ENCODE measurements at regions not wholly inside any gene's neighbourhood (a gene's known extent, or its start where the extent isn't known, plus 50 kb on each side); places are given as distances from the start of the nearest gene placed in this dataset.

DNA sequence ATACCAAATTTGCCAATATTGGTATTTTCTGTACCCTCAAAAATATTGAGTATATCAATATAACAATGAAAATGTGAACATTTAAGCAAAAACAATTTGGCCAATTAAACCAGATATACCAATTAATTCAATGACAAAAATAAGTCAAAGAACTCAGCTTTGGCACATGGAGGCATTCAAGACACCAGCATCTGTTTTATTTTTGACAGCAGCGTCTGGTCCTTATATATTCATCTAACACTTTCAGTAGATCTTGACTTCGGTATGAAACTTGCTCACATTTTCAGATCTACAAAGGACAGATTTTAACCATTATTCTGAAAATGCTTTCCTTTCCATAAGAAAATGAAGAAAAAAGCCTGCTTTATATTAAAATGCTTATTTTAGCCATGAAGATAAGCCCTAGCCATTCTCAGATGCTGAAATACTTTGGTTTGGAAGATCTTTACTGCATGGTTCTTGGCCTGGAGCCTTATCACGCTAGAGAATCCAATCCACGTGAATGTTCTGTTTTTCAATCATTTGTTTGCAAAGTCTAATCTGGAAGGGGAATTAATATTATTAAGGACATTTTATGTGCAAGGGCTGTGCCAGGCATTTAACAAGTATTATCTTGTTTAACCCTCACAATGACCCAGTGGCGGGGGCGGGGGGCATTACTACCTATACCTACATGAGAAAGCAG lies 132.2 kb downstream of the DLEU7 start:
- in situ Hi-C loops (cut with HindIII; ENCODE audit: low sequenced_read_pairs), result no loop called here
- no peak for DNase-seq (ENCODE audit: low read depth, low spot score)
- no peak for TF ChIP-seq CTCF (IDR thresholded peaks at IDR 0.05; ENCODE audit: low read depth, low read length)
- no peak overlapping the region for H3K4me3 ChIP-seq (ENCODE audit: low read depth, low read length)

GRCh38 chr13:50711996-50712395 lies 131.5 kb downstream of the DLEU7 start:
- TF ChIP-seq CTCF (IDR thresholded peaks at IDR 0.05; ENCODE audit: low read depth, low read length), result no peak
- in situ Hi-C loops (cut with HindIII; ENCODE audit: low sequenced_read_pairs), result no loop called here
- H3K4me3 ChIP-seq (ENCODE audit: low read depth, low read length), result no peak overlapping the region
- no peak for DNase-seq (ENCODE audit: low read depth, low spot score)

- DNase-seq (ENCODE audit: low read depth, low spot score), result no peak
- in situ Hi-C loops (cut with HindIII; ENCODE audit: low sequenced_read_pairs), result no loop called here
- TF ChIP-seq CTCF (IDR thresholded peaks at IDR 0.05; ENCODE audit: low read depth, low read length), result no peak
- H3K4me3 ChIP-seq (ENCODE audit: low read depth, low read length), result no peak overlapping the region
Measured at GRCh38 chr13:50712456-50712855, 131.0 kb downstream of the DLEU7 start.

- no peak for TF ChIP-seq CTCF (IDR thresholded peaks at IDR 0.05; ENCODE audit: low read depth, low read length)
- no peak overlapping the region for H3K4me3 ChIP-seq (ENCODE audit: low read depth, low read length)
Measured at GRCh38 chr13:50712881-50713280, 130.6 kb downstream of the DLEU7 start.

GRCh38 chr13:50713523-50714248 lies 129.8 kb downstream of the DLEU7 start:
- H3K4me3 ChIP-seq (ENCODE audit: low read depth, low read length), result no peak overlapping the region
- in situ Hi-C loops (cut with HindIII; ENCODE audit: low sequenced_read_pairs), result no loop called here
- no peak for TF ChIP-seq CTCF (IDR thresholded peaks at IDR 0.05; ENCODE audit: low read depth, low read length)
- peak; percentile 93 for DNase-seq (ENCODE audit: low read depth, low spot score)

More at GRCh38 chr13:50712881-50713280, 130.6 kb downstream of the DLEU7 start:
- no peak for DNase-seq (ENCODE audit: low read depth, low spot score)
- in situ Hi-C loops (cut with HindIII; ENCODE audit: low sequenced_read_pairs), result no loop called here

DNA sequence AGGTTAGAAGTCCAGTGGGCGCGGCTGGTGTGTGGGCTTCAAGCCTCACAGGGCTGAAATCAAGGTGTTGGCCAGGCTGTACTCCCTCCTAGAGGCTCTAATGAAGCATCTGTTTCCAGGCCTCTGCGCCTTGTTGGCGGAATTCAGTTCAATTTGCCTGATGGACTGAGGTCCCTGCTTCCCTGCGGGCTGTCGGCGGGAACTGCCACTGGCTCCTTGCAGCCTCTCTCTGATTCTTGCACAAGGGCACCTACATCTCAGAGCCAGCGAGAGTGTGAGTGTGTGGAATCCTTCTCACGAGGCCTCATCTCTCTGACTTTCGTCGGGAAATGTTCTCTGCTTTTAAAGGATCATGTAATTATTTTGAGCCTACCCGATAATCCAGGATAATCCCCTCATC lies 128.6 kb downstream of the DLEU7 start:
- no peak overlapping the region for H3K4me3 ChIP-seq (ENCODE audit: low read depth, low read length)
- no peak for DNase-seq (ENCODE audit: low read depth, low spot score)
- in situ Hi-C loops (cut with HindIII; ENCODE audit: low sequenced_read_pairs), result no loop called here
- no peak for TF ChIP-seq CTCF (IDR thresholded peaks at IDR 0.05; ENCODE audit: low read depth, low read length)

All from astrocyte of the spinal cord (primary cell).